ENCODE measurements at regions not wholly inside any gene's neighbourhood (a gene's known extent, or its start where the extent isn't known, plus 50 kb on each side); places are given as distances from the start of the nearest gene placed in this dataset.
A peak's percentile ranks its signal among the peaks of the same experiment; 100 is the strongest.
"Not testable (repeated sequence)": the region's sequence is repeated elsewhere in the genome, so short reads cannot be mapped to it uniquely, and the experiment has no call there.

DNA sequence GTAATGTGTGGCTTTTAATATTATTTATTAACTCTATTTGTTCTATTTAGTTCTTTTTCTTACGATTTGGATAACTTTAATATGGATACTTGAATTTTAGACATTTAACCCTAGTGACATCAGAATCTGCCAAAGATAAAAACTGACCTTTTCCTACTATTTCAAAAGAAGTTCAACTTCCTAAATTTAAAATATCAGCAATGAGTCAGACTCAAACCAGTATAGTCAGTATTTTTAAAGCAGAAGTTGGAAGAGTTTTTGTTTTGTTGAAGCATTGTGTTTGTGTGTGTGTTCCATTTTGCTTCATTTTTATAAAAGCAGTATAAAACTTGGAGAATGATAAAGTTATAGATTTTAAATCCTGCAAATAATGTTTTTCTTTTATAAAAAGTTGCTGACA is 251.8 kb upstream of the RASA1 start:
- no peak for DNase-seq (ENCODE audit: extremely low read depth in 1 of 11, low read depth in 9 of 11, low spot score in 4 of 11)

DNA sequence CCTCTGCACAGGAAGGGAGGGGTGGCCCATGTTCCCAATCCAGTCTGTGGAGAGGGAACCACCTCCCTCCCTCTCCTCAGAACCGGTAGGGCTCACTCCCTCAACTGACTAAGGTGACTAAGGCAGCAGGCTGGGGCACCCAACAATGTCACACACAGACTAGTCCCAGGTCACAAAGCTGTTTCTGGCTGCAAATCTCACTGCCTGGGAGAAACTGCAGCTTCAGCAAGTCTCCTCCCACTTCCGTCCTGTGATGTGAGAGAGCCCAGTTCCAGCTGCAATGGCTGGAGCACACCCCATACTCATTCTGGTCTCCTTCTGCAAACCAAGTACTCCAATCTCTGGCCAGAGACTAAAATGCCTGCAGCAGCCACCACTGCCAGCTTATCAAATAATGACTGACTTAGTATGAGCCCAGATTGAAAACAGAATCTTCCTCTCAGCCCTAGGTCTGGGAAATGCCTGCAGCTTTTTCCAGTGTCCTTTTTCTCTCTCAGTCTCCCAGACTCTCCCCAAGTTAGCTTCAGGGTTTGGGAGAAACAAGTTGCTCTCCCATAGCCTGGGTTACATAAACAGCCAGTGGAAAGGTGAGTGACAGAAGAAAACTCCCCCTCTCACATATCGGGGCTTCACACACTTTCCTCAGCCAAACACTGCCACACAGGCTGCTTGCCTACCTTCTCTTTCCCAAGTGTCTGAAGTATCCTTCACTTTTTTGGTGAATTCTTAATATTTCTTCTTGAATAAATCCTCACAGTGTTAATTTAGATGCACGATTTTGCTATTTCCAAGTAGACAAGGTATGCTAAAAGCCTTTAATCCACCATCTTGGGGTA is 247.4 kb upstream of the RASA1 start:
- DNase-seq (ENCODE audit: extremely low read depth in 1 of 11, low read depth in 9 of 11, low spot score in 4 of 11), result peak in 4 of 11 donors; percentile 4 to 21 (median 16)

DNA sequence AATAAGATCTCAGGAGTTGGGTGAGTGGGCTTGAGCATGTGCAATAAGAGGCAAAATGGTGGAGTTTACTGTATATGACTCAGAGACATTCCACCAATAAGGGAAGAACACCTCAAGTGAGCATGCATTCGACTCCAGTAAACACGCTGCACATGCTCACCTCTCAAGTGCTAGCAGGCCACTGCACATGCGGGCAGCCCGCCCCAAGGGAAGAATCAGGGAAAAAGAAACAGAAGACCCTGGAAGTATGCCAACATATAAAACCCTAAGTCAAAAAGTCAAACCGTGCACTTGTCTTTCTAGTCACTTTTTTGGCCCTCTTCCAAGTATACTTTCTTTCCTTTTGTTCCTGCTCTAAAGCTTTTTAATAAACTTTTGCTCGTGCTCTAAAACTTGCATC is 245.3 kb upstream of the RASA1 start:
- DNase-seq (ENCODE audit: extremely low read depth in 1 of 11, low read depth in 9 of 11, low spot score in 4 of 11), result no peak

DNA sequence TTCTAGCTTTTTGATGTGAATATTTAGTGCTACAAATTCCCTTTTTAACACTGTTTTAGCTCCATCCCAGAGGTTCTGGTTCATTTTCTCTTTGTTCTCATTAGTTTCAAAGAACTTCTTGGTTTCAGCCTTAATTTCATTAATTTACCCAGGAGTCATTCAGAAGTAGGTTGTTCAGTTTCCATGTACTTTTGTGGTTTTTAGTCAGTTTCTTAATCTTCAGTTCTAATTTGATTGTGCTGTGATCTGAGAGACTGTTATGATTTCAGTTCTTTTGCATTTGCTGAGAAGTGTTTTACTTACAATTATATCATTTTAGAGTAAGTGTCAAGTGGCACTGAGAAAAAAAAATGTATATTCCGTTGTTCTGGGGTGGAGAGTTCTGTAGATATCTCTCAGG is 240.1 kb upstream of the RASA1 start:
- no peak for DNase-seq (ENCODE audit: extremely low read depth in 1 of 11, low read depth in 9 of 11, low spot score in 4 of 11)

DNA sequence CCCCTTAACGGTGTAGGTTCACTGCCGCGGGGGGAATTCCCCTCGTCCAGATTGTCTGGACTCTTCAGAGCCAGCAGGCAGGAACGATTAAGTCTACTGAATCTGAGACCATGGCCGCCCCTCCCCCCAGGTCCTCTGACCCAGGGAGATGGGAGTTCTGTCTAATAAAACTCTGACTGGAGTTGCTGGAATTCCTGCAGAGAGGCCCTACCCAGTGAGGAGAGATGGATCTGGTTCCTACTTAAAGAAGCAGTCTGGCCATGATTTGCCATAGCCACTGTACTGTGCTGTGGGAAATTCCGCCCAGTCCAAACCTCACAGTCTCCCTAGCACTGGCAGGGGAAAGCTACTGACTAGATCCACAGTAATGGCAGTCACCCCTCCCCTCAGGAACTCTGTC is 237.7 kb upstream of the RASA1 start:
- no peak for DNase-seq (ENCODE audit: extremely low read depth in 1 of 11, low read depth in 9 of 11, low spot score in 4 of 11)

DNA sequence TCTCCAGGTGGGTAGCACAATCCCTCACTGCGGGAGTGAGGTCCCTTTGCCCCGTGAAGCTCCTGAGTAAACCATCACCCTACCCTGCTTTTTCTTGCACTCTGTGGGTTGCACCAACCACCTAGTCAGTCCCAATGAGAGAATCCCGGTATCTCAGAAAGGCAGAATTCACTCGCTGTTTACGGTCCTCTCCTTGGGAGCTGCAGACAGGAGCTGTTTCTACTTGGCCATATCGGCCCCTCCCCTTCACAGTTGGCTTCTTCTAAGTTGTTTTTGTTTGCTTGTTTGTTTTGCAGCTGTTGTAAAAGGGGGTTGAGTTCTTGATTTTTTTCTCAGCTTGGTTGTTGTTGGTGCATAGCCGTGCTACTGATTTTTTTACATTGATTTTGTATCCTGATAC is 237.0 kb upstream of the RASA1 start:
- no peak for DNase-seq (ENCODE audit: extremely low read depth in 1 of 11, low read depth in 9 of 11, low spot score in 4 of 11)

DNA sequence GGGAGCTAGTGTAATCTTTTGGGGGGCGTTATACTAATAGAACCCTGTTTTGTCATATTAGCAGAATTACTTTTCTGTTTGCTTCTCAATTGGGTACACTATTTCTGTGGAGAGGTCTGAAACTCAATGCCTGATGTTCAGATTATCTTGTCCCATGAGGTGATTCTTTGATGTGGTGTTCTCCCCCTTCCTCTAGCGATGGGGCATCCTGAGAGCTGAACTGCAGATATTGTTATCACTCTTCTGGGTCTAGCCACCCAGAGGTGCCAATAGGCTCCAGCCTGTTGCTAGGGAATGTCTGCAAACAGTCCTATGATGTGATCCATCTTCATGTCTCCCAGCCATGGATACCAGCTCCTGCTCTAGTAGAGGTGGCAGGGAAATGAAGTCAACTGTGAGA is 233.1 kb upstream of the RASA1 start:
- no peak for DNase-seq (ENCODE audit: extremely low read depth in 1 of 11, low read depth in 9 of 11, low spot score in 4 of 11)

DNA sequence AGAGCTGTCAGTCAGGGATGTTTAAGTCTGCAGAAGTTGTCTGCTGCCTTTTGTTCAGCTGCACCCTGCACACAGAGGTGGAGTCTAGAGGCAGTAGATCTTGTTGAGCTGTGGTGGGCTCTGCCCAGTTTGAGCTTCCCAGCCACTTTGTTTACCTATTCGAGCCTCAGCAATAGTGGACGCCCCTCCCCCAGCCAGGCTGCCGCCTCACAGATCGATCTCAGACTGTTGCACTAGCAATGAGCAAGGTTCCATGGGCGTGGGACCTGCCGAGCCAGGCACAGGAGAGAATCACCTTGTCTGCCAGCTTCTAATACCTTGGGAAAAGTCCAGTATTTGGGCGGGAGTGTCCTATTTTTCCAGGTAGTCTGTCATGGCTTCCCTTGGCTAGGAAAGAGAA is 225.1 kb upstream of the RASA1 start:
- no peak for DNase-seq (ENCODE audit: extremely low read depth in 1 of 11, low read depth in 9 of 11, low spot score in 4 of 11)

DNA sequence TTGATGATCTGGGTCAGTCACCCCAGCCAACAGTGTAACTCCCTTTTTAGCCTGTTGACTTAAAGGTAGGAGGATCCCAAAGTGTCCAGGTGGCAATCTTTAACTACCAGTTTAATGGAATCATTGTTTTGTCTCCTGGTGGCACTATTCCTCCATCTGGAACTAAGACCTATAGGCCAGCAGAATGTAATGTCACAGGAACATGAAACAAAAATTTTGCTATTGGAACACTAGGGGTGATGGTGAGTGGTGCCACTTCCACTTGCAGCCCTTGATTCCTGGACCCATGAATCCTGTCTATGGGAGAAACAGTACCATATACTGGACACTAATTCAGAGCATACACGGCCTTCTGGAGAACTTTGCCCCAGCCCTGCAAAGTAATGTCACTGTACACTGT is 219.5 kb upstream of the RASA1 start:
- no peak for DNase-seq (ENCODE audit: extremely low read depth in 1 of 11, low read depth in 9 of 11, low spot score in 4 of 11)

DNA sequence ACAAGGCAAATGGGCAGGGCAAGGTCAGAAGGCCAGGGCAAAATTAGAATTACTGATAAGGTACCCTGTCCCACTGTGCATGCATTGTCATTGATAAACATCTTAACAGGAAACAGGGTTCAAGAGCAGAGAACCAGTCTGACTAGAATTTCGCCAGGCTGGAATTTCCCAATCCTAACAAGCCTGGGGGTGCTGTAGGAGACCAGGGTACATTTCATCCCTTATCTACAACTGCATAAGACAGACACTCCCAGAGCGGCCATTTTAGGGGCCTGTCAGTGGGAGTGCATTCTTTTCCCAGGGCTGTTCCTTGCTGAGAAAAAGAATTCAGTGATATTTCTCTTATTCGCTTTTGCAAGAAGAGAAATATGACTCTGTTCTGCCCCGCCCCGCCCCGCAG is 218.7 kb upstream of the RASA1 start:
- not testable (repeated sequence) for DNase-seq (ENCODE audit: extremely low read depth in 1 of 11, low read depth in 9 of 11, low spot score in 4 of 11)

DNA sequence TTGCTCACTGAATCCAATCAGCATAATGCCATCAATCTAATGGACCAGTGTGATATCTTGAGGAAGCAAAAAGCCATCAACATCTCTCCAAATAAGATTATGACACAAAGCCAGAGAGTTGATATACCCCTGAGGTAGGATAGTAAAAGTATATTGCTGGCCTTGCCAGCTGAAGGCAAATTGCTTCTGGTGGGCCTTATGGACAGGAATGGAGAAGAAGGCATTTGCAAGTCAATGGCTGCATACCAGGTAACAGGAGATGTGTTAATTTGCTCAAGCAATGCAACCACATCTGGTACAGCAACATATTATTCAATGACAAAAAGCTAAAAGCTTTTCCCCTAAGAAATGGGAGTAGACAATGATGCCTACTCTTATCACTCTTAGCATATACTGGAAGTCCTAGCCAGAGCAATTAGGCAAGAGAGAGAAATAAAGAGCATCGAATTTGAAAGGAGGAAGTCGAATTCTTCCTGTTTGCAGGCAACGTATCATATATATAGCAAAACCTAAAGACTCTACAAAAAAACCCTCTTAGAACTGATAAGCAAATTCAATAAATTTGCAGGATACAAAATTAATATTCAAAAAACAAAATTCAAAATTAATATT is 216.1 kb upstream of the RASA1 start:
- no peak for DNase-seq (ENCODE audit: extremely low read depth in 1 of 11, low read depth in 9 of 11, low spot score in 4 of 11)

DNA sequence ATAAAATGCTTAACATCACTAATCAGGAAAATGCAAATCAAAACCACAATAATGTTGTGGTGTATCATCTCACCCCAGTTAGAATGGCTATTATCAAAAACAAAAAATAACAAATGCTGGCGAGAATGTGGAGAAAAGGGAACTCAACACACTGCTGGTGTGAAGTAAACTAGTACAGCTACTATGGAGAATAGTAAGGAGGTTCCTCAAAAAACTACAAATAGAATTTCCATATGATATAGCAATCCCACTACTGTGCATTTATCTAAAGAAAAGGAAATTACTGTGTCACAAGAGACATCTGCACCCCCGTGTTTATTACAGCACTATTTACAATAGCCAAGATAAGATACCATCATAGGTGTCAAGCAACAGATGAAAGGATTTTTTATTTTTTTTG is 214.5 kb upstream of the RASA1 start:
- DNase-seq (ENCODE audit: extremely low read depth in 1 of 11, low read depth in 9 of 11, low spot score in 4 of 11), result no peak

DNA sequence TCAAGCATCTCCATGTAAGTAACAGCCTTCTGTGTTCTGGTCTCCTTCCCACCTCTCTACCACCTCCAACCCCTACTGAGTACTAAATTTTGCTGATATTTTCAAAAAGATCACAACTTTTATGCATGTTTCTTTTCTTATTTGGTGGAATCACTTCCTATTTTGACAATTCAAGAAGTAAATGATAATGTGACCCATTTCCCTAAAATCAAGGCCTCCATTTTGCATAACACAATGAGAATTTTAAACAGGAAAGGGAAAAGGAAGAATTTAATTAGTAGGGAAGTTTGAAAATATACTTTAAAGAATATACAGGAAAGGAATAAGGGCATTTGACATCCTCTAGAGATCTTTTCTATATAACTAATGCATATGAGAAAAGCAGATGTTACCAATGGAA is 212.9 kb upstream of the RASA1 start:
- DNase-seq (ENCODE audit: extremely low read depth in 1 of 11, low read depth in 9 of 11, low spot score in 4 of 11), result no peak

DNA sequence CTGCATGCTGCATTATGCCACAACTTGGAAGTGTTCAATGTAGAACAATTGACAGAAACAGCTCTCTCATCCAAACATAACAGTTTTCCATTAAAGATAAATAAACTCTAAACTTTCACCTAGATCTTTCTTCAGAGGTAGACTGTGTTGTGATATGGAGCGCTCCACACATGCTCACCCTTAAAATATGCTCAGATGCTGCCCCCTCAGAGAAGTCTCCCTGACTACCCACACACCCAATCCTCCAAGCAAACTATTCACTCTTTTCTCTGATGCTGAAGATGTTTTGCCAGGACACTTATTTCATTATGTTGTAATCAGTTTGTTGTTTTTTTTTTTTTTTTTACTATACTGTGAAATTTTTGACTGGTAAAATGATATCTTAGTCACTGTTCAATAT is 206.6 kb upstream of the RASA1 start:
- DNase-seq (ENCODE audit: extremely low read depth in 1 of 11, low read depth in 9 of 11, low spot score in 4 of 11), result no peak

DNA sequence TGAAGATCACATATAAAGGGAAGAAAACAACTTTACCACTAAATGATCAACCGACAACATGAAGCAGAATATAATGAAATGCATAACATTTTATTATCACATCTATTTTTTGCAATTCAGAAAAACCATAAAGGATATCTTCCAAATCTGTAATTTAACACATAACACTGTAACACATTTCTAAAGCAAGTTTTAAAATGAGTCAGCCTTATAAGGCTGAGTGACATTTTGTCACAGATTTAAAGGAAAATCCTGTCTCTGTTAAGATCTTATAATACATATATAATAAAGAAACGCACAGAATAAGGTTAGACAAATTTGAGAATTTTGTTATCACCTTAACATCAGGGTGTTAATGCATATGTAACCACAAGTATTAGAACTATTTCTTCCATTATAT is 198.4 kb upstream of the RASA1 start:
- no peak for DNase-seq (ENCODE audit: extremely low read depth in 1 of 11, low read depth in 9 of 11, low spot score in 4 of 11)

DNA sequence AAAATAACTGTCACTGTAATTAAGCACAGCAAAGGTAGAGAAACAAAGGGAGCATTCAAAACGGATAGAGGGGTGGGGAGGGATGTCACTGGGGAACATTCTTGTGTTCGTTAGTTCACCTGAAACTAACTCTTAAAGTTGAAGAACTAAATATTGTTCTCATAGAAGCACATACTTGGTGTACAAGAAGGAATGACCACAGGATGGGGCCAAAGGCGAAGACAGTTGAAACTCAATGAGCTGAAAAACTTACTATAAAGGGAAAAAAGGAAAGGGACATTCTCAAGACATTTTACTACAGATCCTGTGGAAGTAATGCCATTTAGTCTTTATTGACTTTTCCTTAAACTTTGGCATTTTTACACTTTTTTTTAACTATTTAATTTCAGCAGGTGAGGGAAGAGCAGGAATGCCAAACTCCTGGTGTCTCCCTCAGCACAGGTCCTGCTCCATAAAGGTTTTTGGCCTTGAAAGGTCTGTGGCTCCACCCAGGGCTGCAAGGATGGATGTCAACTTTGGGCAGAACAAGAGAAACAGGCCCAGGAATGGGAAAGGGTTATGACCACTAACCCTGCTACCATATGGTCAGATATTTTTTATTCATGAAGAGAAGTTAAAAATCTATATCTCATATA is 197.6 kb upstream of the RASA1 start:
- peak in 1 of 11 donors; percentile 2 for DNase-seq (ENCODE audit: extremely low read depth in 1 of 11, low read depth in 9 of 11, low spot score in 4 of 11)

DNA sequence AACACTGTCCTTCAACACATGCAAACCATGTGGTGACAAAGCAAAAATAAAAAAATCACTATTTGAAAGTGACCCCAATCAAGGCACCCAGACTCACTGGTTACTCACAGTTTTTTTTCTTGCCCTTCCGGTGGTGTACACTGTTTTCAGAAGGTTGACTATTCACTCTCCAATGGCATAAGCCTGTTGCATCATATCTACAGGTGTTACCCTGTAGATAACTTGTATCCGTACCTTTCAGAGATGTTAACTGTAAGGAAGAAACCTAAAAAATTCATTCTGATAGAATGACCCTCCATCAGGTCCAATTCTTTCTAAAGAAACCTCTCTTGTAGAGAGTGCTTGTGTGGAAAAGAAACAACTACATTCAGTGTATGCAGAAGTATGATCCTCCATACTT is 193.6 kb upstream of the RASA1 start:
- no peak for DNase-seq (ENCODE audit: extremely low read depth in 1 of 11, low read depth in 9 of 11, low spot score in 4 of 11)

DNA sequence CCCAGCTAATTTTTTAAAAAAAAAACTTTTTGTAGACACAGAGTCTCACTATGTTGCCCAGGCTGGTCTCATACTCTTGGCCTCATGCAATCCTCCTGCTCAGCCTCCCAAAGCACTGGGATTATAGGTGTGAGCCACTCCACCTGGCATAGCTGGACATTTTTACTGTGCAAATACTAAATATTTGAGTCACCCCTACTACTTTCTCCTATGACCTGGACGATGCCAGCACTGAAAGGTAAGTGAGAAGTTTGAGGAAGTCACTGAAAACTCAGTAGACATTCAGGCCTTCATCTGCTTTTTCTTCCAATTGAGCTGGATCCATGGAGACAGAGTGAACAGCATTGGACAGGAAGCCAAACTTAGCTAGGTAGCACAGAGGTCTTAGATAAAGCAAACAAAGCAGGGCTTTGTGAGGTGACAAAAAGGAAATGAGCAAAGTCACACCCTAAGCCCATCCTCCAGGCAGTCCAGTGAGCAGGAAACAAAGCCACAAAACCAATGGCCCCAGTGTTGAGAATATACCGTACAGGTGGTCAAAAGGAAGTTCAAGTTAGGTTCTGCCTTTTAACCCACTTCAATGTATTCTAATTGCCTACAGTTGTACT is 192.6 kb upstream of the RASA1 start:
- DNase-seq (ENCODE audit: extremely low read depth in 1 of 11, low read depth in 9 of 11, low spot score in 4 of 11), result no peak

DNA sequence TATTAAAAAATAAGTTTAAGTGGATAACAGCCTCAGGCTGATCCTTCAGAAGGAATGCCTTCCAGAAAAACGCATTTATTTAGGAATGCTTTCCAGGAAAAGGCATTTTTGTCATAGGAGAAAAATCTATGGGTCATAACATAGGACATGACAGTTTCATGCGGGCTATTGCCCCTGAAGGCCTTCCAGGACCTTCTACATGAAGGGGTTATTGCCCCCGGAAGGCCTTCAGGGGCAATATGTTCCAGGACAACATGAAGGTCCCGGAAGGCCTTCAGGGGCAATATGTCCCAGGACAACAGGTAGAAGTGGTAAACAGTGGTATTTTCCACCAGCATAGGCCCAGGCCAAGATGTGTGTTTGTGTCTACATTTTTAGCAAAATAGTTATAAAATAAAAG is 191.3 kb upstream of the RASA1 start:
- DNase-seq (ENCODE audit: extremely low read depth in 1 of 11, low read depth in 9 of 11, low spot score in 4 of 11), result no peak

DNA sequence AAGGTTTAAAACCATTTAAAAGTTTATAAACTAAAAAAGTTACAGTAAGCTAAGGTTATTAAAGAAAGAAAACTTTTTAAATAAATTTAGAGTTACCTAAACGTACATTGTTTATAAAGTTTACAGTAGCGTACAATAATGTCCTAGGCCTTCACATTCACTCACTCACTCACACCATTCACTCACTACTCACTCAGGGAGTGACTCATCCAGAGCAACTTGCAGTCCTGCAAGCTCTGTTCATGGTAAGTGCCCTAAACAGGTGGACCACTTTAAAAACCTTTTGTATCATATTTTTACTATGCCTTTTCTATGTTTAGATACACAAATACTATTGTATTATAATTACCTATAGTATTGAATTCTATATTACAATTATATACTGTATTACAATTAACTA is 190.8 kb upstream of the RASA1 start:
- no peak for DNase-seq (ENCODE audit: extremely low read depth in 1 of 11, low read depth in 9 of 11, low spot score in 4 of 11)
